GM12892 (cell line): ENCODE measurements at regions not wholly inside any gene's neighbourhood (a gene's known extent, or its start where the extent isn't known, plus 50 kb on each side); places are given as distances from the start of the nearest gene placed in this dataset.

Source experiments
- POLR2A ChIP-seq: IDR thresholded peaks from 2 replicates; pipeline ENCODE4 v1.6.1; 2011; ENCODE audit warnings: low read depth, low read length, control low read depth
- POLR2AphosphoS5 ChIP-seq: IDR thresholded peaks from 2 replicates; pipeline ENCODE4 v1.6.1; 2011; ENCODE audit warnings: low read depth, low read length, control low read depth
- TAF1 ChIP-seq: IDR thresholded peaks from 2 replicates; pipeline ENCODE4 v1.6.1; 2011; ENCODE audit warnings: low read depth, mild to moderate bottlenecking, control low read depth, low read length, borderline replicate concordance

DNA sequence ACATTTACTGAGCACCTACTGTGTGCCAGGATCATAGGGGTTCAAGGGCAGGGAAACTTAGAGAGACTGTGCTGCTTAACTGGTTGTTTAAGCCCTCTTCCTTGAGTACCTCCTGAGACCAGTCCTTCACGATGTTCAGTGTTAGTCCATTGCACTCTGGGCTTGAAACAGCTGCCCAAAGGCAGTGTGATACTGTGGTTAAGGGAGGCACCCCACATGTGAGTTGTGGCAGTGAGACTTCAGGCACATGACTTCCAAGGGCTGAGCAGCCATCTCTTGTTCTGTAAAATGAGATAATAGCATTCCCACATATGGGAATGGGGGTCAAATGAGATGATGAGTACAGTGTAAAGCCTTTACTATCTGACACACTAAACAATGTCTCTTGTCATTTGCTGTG is 75.1 kb downstream of the LINGO1 start:
- TF ChIP-seq POLR2A, result no peak
- TF ChIP-seq TAF1, result no peak
- TF ChIP-seq POLR2AphosphoS5, result no peak
